B cell (primary cell): ENCODE measurements at regions not wholly inside any gene's neighbourhood (a gene's known extent, or its start where the extent isn't known, plus 50 kb on each side); places are given as distances from the start of the nearest gene placed in this dataset.

Experiments used
- EZH2 ChIP-seq: IDR thresholded peaks from 2 replicates; pipeline ENCODE4 v1.6.1; 2012; ENCODE audit warnings: borderline replicate concordance, low read depth, mild to moderate bottlenecking, moderate library complexity, low read length; ENCODE audit not compliant: insufficient read depth, poor library complexity, severe bottlenecking
- TF ChIP-seq, protein P1 (sequence below): fragments of 200-600 bp; IDR thresholded peaks from one replicate; pipeline ENCODE4 v1.8.0; 2022; ENCODE audit warnings: antibody characterized with exemption, mild to moderate bottlenecking

DNA sequence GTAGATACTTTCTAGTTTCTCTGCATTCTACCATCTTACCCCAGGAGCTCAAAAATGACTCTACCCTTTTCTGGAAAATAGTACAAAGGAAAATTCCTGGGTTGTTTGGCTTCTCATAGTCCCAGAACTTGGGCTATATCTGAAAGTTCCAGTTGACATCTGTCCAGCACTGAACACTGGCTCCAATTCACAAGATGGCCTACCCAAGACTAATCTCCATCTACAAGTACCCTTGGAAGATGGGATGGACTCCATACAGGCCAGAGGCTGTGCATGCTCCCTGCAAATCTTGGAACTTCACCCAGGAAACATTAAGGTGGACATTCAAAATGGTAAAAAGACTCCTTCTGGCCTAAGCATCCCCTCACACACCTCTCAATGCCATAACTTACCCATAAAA, 427.1 kb downstream of the DTWD2 start:
- TF ChIP-seq, protein P1, sequence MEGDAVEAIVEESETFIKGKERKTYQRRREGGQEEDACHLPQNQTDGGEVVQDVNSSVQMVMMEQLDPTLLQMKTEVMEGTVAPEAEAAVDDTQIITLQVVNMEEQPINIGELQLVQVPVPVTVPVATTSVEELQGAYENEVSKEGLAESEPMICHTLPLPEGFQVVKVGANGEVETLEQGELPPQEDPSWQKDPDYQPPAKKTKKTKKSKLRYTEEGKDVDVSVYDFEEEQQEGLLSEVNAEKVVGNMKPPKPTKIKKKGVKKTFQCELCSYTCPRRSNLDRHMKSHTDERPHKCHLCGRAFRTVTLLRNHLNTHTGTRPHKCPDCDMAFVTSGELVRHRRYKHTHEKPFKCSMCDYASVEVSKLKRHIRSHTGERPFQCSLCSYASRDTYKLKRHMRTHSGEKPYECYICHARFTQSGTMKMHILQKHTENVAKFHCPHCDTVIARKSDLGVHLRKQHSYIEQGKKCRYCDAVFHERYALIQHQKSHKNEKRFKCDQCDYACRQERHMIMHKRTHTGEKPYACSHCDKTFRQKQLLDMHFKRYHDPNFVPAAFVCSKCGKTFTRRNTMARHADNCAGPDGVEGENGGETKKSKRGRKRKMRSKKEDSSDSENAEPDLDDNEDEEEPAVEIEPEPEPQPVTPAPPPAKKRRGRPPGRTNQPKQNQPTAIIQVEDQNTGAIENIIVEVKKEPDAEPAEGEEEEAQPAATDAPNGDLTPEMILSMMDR = no peak
- no peak for TF ChIP-seq EZH2
